Transverse colon (tissue), 4 donors: ENCODE measurements at regions not wholly inside any gene's neighbourhood (a gene's known extent, or its start where the extent isn't known, plus 50 kb on each side); places are given as distances from the start of the nearest gene placed in this dataset.

Source experiments
- DNase-seq: peaks from one replicate; pipeline ENCODE4 v3.0.0-alpha.2; 2019
- H3K27ac ChIP-seq, 4 donors: fragments of 200-600 bp; sonication (generic); 2 replicates each; pipeline ENCODE4 v1.5.1; 2016 to 2018; ENCODE audit warnings: inconsistent platforms in 4 of 4
- H3K27me3 ChIP-seq: fragments of 200-600 bp; sonication (generic); 2 replicates; pipeline ENCODE4 v1.5.1; 2017; ENCODE audit warnings: inconsistent platforms
- H3K36me3 ChIP-seq, 4 donors: fragments of 200-600 bp; sonication (generic); 2 replicates each; pipeline ENCODE4 v1.5.1; 2017 to 2019; ENCODE audit warnings: inconsistent platforms in 4 of 4
- H3K4me1 ChIP-seq, 4 donors: fragments of 200-600 bp; sonication (generic); 2 replicates each; pipeline ENCODE4 v1.5.1; 2017 to 2020; ENCODE audit warnings: inconsistent platforms in 4 of 4
- H3K4me3 ChIP-seq, 4 donors: fragments of 200-600 bp; sonication (generic); 1 replicate in 1 of 4; 2 replicates in 3 of 4; pipeline versions ENCODE4 v1.5.1 to v1.6.1; 2017 to 2019; ENCODE audit warnings: inconsistent platforms in 4 of 4
- H3K9me3 ChIP-seq, 2 donors: fragments of 200-600 bp; sonication (generic); 2 replicates each; pipeline ENCODE4 v1.5.1; 2017 to 2019; ENCODE audit warnings: inconsistent platforms in 2 of 2
- CTCF ChIP-seq, 5 experiments: fragments of 200-600 bp in 3 of 5; fragments of 450-650 bp in 2 of 5; sonication (generic) in 3 of 5; IDR thresholded peaks; 1 replicate in 2 of 5; 2 replicates in 3 of 5; pipeline ENCODE4 v1.5.1; 2016 to 2017; ENCODE audit warnings: antibody characterized with exemption in 5 of 5, inconsistent platforms in 3 of 5, mild to moderate bottlenecking in 2 of 5, moderate library complexity in 1 of 5
- EP300 ChIP-seq: sonication (generic); formaldehyde crosslinking; IDR thresholded peaks from one replicate; pipeline ENCODE4 v1.6.1; 2017; ENCODE audit warnings: antibody characterized with exemption, low read depth
- POLR2A ChIP-seq: fragments of 450-650 bp; IDR thresholded peaks from one replicate; pipeline ENCODE4 v1.6.1; 2016; ENCODE audit warnings: antibody characterized with exemption, mild to moderate bottlenecking, moderate library complexity
- POLR2AphosphoS5 ChIP-seq, 3 donors: sonication (generic); formaldehyde crosslinking; IDR thresholded peaks; one replicate each; pipeline ENCODE4 v1.6.1; 2016; ENCODE audit warnings: antibody characterized with exemption in 3 of 3
- WGBS, 2 donors: methylation state at CpG; one replicate each; pipeline ENCODE4 v1.1.5; 2018; ENCODE audit warnings: low coverage in 1 of 2; 5-methylcytosine and 5-hydroxymethylcytosine counted together
- in situ Hi-C, 4 donors: fragments of 200-750 bp; cut with MboI; loops; one replicate each; pipeline versions ENCODE4 v1.15.0 to v1.15.1; 2017; ENCODE audit warnings: low sequenced_read_pairs in 3 of 4, low pct_ligation_motif_present in 1 of 4, low pct_unique_long_range_greater_than_20kb in 1 of 4
- intact Hi-C: fragments of 100-400 bp; cut with DNase I; formaldehyde crosslinking; loops from one replicate; pipeline ENCODE4 v1.15.1; 2023; ENCODE audit warnings: low total_unique reads

- H3K4me3 ChIP-seq, result no peak overlapping the region
- in situ Hi-C loops (no loop called here), intact Hi-C loops (no loop called here)
- no peaks in the 10 kb centered on the region for H3K4me1 ChIP-seq
- no peaks in the 10 kb centered on the region for H3K27me3 ChIP-seq
- DNase-seq, result no peak
- 55 to 82% methylated on average over 3 to 4 of the region's 4 CpGs for WGBS, 2 donors
- no peak overlapping the region for H3K27ac ChIP-seq
- H3K36me3 ChIP-seq, result no peaks in the 10 kb centered on the region
- no peak for TF ChIP-seq POLR2AphosphoS5 (IDR thresholded peaks at IDR 0.05)
- TF ChIP-seq POLR2A, result no peak
- TF ChIP-seq EP300, result no peak
- TF ChIP-seq CTCF (IDR thresholded peaks at IDR 0.05), result no peak
- no peaks in the 10 kb centered on the region for H3K9me3 ChIP-seq
Measured at GRCh38 chr9:26677965-26678706, 214.5 kb downstream of the CAAP1 start.

GRCh38 chr9:26675035-26675434, 217.6 kb downstream of the CAAP1 start:
- intact Hi-C loops (no loop called here), in situ Hi-C loops (no loop called here)

GRCh38 chr9:26673261-26673660, 219.3 kb downstream of the CAAP1 start:
- Histone ChIP-seq H3K27me3 (no peaks in the 10 kb centered on the region), H3K27ac (no peak overlapping the region), H3K9me3 (no peaks in the 10 kb centered on the region), H3K4me1 (no peaks in the 10 kb centered on the region), H3K36me3 (no peaks in the 10 kb centered on the region), H3K4me3 (no peak overlapping the region)
- in situ Hi-C loops, result no loop called here
- DNase-seq, result no peak
- intact Hi-C loops, result no loop called here
- no peak for TF ChIP-seq POLR2A
- TF ChIP-seq POLR2AphosphoS5 (IDR thresholded peaks at IDR 0.05), result no peak
- no peak for TF ChIP-seq CTCF (IDR thresholded peaks at IDR 0.05)
- no peak for TF ChIP-seq EP300

More at GRCh38 chr9:26675035-26675434, 217.6 kb downstream of the CAAP1 start:
- no peak for DNase-seq
- Histone ChIP-seq H3K27ac (no peak overlapping the region), H3K9me3 (no peaks in the 10 kb centered on the region), H3K4me3 (no peak overlapping the region), H3K4me1 (no peaks in the 10 kb centered on the region), H3K36me3 (no peaks in the 10 kb centered on the region), H3K27me3 (no peaks in the 10 kb centered on the region)
- no peak for TF ChIP-seq EP300
- no peak for TF ChIP-seq POLR2A
- TF ChIP-seq POLR2AphosphoS5 (IDR thresholded peaks at IDR 0.05), result no peak
- no peak for TF ChIP-seq CTCF (IDR thresholded peaks at IDR 0.05)
- WGBS, 2 donors, result 58 to 60% methylated on average over 2 to 3 of the region's 3 CpGs

- intact Hi-C loops (no loop called here), in situ Hi-C loops (no loop called here)
- Histone ChIP-seq H3K4me1 (no peaks in the 10 kb centered on the region), H3K27me3 (no peaks in the 10 kb centered on the region), H3K9me3 (no peaks in the 10 kb centered on the region), H3K36me3 (no peaks in the 10 kb centered on the region), H3K27ac (no peak overlapping the region), H3K4me3 (no peak overlapping the region)
- WGBS, 2 donors, result 67 to 69% methylated on average over 5 of the region's 5 CpGs
- DNase-seq, result no peak
- no peak for TF ChIP-seq POLR2AphosphoS5 (IDR thresholded peaks at IDR 0.05)
- no peak for TF ChIP-seq POLR2A
Measured at GRCh38 chr9:26669701-26670670, 222.6 kb downstream of the CAAP1 start.
